GM21360 (cell line): ENCODE measurements at regions not wholly inside any gene's neighbourhood (a gene's known extent, or its start where the extent isn't known, plus 50 kb on each side); places are given as distances from the start of the nearest gene placed in this dataset.
A peak's percentile ranks its signal among the peaks of the same experiment; 100 is the strongest.
"Not testable (repeated sequence)": the region's sequence is repeated elsewhere in the genome, so short reads cannot be mapped to it uniquely, and the experiment has no call there.

ENCODE experiments used
- ATAC-seq: cut with Tn5 transposase; IDR thresholded peaks from one replicate; pipeline ENCODE4 v1.9.1; 2021; ENCODE audit warnings: mild to moderate bottlenecking, moderate library complexity; ENCODE audit not compliant: unreplicated experiment

- ATAC-seq = no peak
Measured at GRCh38 chr5:86127696-86128095, 490.0 kb upstream of the COX7C start.

- no peak for ATAC-seq
Measured at GRCh38 chr5:86129009-86129408, 488.7 kb upstream of the COX7C start.

- no peak for ATAC-seq
Measured at GRCh38 chr5:86137297-86137696, 480.4 kb upstream of the COX7C start.

DNA sequence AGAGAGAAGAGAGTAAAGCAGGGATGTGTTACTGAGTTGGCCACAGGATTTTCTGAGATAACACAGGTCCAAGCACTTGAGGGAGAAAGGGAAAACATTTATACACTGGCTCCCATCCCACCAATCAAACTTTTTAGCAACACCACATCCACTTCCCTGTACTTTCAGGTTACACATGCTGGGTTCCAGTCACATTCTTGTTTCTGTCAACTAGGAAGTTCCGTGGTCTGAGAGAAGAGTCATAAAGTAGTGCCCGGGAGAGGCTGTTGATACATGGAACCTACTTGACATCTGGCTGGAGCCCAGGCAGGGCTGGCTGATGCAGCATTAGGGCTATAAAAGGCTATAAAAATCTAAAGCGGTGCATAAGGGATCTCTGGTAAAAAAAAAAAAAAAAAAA is 473.9 kb upstream of the COX7C start:
- no peak for ATAC-seq

DNA sequence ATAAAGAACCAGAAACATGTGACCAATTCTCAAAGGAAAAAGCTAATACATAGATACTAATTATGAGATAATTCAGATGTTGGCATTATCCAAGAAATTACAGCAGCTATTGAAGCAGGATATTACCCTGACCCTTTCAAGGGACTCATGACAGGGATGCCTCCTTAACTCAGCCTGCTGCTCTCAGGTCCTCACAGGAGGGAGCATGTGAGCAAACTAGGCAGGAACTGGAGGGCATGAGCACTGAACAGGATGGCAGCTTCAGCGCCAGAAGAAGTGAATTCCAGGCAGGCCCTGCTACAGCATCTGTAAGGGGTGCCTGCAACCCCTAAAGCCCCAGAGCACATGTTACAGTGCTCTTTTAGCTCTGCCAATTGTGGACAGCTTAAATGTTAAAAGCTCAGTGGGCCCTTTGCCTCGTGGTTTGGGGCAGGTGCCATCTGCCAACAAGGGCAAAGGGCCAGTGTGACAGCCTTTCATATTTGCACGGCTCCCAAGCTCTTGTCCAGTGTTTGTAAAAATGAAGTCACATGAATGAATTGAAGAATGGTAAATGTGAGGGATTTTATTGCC is 464.7 kb upstream of the COX7C start:
- no peak for ATAC-seq

DNA sequence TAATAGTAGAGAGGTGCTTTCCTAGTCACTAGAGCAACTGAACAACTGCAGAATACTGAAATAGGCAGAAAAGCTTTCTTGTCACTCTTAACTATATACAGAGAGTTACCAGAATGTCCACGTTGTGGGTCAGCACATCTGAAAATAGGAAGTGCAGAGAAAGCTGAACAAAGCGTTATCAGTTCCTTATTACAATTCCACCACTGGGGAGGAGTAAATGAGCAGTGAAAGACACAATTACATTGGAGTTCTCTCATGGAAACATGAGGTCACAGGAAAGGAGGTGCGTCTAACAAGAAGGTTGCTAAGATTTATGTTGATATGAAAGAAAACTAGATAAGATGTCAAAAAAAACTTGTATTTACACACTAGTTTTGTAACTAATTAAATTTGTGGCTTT is 461.9 kb upstream of the COX7C start:
- no peak for ATAC-seq

DNA sequence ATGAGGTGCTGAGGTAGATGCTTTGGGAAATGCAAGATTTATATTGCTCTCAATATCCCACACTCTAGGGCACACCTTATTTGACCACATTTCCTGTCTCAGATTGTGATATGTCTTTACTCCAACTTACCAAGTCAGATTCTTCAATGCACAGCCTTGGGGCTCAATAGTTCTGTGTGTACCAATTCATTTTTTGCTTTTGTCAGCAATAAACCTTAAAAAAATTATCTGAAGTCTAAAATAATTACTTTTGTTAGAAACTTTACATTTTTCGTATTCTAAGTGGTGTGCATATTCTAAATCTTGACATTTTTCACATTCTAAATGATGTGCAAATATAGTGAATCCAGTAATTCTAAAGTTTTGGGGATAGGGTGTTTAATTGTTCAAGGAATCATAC is 447.5 kb upstream of the COX7C start:
- no peak for ATAC-seq

DNA sequence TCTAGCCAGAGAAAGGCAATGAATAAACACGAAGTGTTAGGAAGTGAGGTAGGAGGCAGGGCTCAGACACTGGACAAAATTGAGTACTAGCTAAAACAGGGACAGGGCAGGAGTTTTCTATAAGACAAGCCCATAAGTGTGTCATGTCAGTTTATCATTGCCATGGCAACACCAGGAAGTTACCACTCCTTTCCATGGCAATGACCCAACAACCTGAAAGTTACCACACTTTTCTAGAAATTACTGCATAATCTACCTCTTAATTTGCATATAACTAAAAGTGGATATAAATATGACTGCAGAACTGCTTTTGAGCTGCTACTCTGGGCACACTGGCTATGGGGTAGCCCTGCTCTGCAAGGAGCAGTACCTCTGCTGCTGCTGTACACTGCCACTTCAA is 442.5 kb upstream of the COX7C start:
- peak; percentile 90 for ATAC-seq

- ATAC-seq = no peak
Measured at GRCh38 chr5:86199287-86199686, 418.5 kb upstream of the COX7C start.

- no peak for ATAC-seq
Measured at GRCh38 chr5:86228147-86228546, 389.6 kb upstream of the COX7C start.

DNA sequence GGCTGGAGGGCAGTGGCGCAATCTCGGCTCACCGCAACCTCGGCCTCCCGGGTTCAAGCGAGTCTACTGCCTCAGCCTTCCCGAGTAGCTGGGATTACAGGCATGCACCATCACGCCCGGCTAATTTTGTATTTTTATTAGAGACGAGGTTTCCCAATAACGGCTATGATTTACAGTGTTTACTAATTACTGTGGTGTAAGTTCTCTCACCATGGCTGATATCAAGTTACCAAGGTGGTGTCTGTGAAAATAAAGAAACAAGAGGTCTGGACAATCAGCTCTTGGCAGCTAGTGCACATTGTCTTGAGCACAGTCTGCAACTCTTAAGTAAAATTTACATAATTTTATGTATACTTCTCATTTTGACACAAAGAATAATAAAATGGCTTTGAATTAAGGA is 385.5 kb upstream of the COX7C start:
- no peak for ATAC-seq

- no peak for ATAC-seq
Measured at GRCh38 chr5:86244153-86244552, 373.6 kb upstream of the COX7C start.

DNA sequence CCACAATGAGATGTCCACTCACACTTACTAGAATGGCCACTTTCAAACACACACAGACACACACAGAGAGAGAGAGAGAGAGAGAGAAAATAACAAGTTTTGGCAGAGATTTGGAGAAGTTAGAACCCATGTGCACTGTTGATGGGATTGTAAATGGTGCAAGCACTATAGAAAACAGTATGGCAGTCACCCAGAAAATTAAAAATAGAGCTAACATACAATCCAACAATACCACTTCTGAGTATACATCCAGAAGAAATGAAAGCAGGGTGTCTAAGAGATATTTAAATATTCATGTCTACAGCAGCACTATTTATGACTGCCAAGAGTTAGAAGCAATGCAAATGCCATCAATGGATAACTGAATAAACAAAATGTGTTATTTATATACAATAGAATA is 359.9 kb upstream of the COX7C start:
- no peak for ATAC-seq

DNA sequence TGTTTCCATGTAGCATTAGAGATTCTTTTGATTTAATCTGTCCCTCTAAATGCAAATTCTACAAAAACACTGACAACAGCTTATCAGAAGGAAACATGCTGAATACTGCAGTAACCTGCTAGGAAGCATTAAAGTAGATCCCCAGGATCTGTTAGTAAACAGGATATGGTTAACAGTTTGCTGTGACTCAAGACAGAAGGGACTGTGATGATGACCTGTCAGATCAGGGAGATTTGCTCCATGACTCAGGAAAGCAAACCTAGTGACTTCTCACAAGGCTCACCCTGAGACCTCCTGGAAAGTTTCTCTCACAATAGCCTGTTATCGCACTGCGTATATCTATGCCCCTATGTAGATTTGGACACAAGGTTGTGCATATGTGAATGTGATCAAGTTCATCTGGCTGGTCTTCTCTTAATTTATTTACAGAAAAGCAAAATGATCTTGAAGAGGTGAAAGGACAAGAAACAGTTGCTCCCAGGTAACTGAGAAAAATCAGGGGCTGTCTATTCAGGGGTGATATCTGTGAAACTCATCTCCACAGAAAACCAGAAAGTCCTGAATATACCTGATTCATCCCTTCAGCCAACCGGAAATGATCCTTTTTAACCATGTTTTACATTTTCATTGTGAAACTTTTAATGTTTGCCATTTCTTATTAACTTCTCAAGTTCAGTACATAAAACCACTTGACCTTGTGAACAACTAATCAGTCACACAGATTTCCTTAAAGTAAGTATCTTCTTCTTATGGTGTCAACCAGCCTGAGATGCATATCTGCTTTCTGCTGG is 333.1 kb upstream of the COX7C start:
- not testable (repeated sequence) for ATAC-seq

GRCh38 chr5:86287437-86287836 is 330.3 kb upstream of the COX7C start:
- not testable (repeated sequence) for ATAC-seq

DNA sequence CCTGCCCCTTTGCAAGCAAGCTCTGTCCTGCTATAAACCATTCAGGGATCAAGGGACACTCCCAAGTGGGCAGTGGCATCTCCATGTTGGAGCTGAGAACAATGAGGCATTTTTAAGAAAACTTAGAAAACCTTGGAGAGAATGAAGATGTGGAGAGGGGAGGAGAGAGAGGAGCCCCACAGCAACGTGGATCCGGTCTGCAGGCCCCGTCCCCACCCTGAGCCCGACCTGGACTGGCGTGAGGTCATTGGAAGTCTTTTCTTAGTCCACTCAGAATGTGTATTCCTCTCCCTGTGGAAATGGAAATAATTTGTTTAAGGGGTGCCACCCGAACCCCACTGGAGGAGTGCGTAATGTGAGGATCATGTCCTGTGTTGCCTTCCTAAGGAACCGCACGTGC is 328.0 kb upstream of the COX7C start:
- not testable (repeated sequence) for ATAC-seq

GRCh38 chr5:86292811-86293210 is 324.9 kb upstream of the COX7C start:
- ATAC-seq = not testable (repeated sequence)

DNA sequence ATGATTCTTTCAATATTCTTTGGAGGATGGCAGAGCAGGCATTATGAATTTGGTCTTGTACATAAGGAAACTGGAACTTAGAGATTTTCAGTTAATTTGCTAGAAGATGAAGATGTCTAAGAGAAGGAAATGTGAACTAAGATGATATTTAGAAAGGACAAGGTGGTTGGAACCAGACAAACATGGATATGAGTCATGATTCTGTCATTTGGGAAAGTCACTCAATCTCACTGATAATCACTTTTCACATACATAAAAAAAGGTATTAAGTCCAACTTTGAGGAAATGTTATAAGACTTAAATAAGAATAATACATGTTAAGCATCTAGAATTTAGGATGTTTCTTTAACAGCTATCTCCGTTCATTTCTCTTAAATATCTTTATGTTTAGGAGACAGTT is 315.1 kb upstream of the COX7C start:
- not testable (repeated sequence) for ATAC-seq

DNA sequence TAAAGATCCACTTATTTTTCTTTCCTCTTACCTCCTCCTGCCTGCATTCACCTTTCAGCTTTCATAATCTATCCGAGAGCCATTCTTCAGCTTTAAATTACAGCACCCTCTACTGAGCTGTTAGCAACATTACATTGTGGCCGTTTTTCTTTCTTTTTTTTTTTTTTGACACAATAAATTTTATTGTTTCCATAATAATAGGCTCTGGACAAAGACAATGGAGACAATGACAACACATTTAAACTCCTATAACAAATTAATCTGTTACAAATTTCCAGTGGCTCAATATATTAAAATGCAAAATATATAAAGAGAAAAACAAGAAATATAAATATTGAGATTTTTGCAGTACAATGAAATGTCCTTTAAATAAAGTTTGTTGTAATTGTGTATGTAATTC is 312.7 kb upstream of the COX7C start:
- ATAC-seq = peak; percentile 56

GRCh38 chr5:86314951-86315350 is 302.8 kb upstream of the COX7C start:
- ATAC-seq = no peak

- no peak for ATAC-seq
Measured at GRCh38 chr5:86320266-86320665, 297.5 kb upstream of the COX7C start.

GRCh38 chr5:86329318-86329717 is 288.4 kb upstream of the COX7C start:
- no peak for ATAC-seq

DNA sequence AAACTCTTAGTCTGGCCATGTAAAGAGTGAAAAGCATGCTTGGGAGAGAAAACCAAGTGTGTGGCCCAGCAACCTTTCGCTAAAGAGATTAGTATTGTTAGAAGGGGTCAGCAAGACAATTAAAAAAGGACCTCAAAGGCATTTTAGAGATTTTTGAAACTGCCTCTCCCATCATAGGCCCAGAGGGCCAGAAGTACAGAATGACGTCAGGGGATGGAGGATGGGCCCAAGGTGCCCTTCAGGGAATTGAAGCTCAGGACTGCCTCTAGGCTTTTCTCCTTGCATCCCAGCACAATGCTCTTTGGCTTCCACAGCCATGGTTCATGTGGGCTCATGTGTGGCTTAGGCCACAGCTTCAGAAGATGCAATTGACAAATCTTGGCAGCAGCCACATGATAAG is 287.0 kb upstream of the COX7C start:
- no peak for ATAC-seq
